HEK293 (cell line): ENCODE measurements at regions not wholly inside any gene's neighbourhood (a gene's known extent, or its start where the extent isn't known, plus 50 kb on each side); places are given as distances from the start of the nearest gene placed in this dataset.

Experiments used
- CTCF ChIA-PET: fragments of 350-600 bp; formaldehyde crosslinking; extraction: SDS; loops from one replicate; lab custom pipeline; 2021; ENCODE audit warnings: antibody characterized with exemption; lab: Yijun Ruan, JAX
- POLR2A ChIA-PET: fragments of 300-600 bp; formaldehyde crosslinking; extraction: SDS; loops from one replicate; lab custom pipeline; 2020; ENCODE audit warnings: antibody characterized with exemption, inconsistent platforms; lab: Yijun Ruan, JAX
- H3K27ac ChIP-seq: fragments of 200-500 bp; sonication (Bioruptor generic); 2 replicates; pipeline ENCODE4 v1.5.1; 2014; ENCODE audit warnings: low read depth, low read length, control low read depth, inconsistent platforms; ENCODE audit errors: extremely low read depth
- H3K36me3 ChIP-seq, 2 experiments: fragments of 200-500 bp in 1 of 2; sonication (Bioruptor generic) in 1 of 2; 1 replicate in 1 of 2; 2 replicates in 1 of 2; pipeline ENCODE4 v1.5.1; 2014 to 2017; ENCODE audit warnings: inconsistent platforms in 2 of 2, low read length in 2 of 2; ENCODE audit not compliant: control insufficient read depth in 2 of 2, insufficient read depth in 1 of 2
- H3K4me1 ChIP-seq: fragments of 200-500 bp; sonication (Bioruptor generic); 2 replicates; pipeline ENCODE4 v1.5.1; 2014; ENCODE audit warnings: mild to moderate bottlenecking, low read length, inconsistent platforms; ENCODE audit not compliant: control insufficient read depth, insufficient read depth
- H3K4me3 ChIP-seq: 2 replicates; pipeline ENCODE4 v1.5.1; 2011; ENCODE audit warnings: low read depth, mild to moderate bottlenecking, control low read depth, low read length, moderate library complexity
- H3K9me3 ChIP-seq: fragments of 200-500 bp; sonication (Bioruptor generic); 2 replicates; pipeline ENCODE4 v1.5.1; 2014; ENCODE audit warnings: low read depth, low read length, inconsistent platforms; ENCODE audit not compliant: control insufficient read depth, insufficient read depth
- GLIS2 ChIP-seq: fragments of 450-650 bp; formaldehyde crosslinking; IDR thresholded peaks from 2 replicates; pipeline ENCODE4 v1.5.1; 2016; ENCODE audit warnings: missing biosample characterization, missing genetic modification characterization
- REST ChIP-seq: fragments of 450-650 bp; formaldehyde crosslinking; IDR thresholded peaks from 2 replicates; pipeline ENCODE4 v1.5.1; 2016; ENCODE audit warnings: missing biosample characterization, missing genetic modification characterization
- SP2 ChIP-seq: fragments of 450-650 bp; formaldehyde crosslinking; IDR thresholded peaks from 2 replicates; pipeline ENCODE4 v1.5.1; 2016; ENCODE audit warnings: missing biosample characterization, missing genetic modification characterization
- ZBTB11 ChIP-seq: fragments of 450-650 bp; formaldehyde crosslinking; conservative IDR thresholded peaks from 2 replicates; pipeline ENCODE4 v1.5.1; 2016; ENCODE audit warnings: low read depth, missing biosample characterization, missing genetic modification characterization
- ZBTB6 ChIP-seq: fragments of 450-650 bp; formaldehyde crosslinking; IDR thresholded peaks from 2 replicates; pipeline ENCODE4 v1.5.1; 2017; ENCODE audit warnings: missing biosample characterization, missing genetic modification characterization
- ZNF155 ChIP-seq: fragments of 450-650 bp; formaldehyde crosslinking; IDR thresholded peaks from 2 replicates; pipeline ENCODE4 v1.5.1; 2016; ENCODE audit warnings: missing biosample characterization, missing genetic modification characterization
- ZNF157 ChIP-seq: fragments of 450-650 bp; formaldehyde crosslinking; IDR thresholded peaks from 2 replicates; pipeline ENCODE4 v1.5.1; 2016; ENCODE audit warnings: missing biosample characterization, missing genetic modification characterization
- ZNF433 ChIP-seq: fragments of 450-650 bp; formaldehyde crosslinking; IDR thresholded peaks from 2 replicates; pipeline ENCODE4 v1.5.1; 2016; ENCODE audit warnings: missing biosample characterization, missing genetic modification characterization, low read depth
- ZNF549 ChIP-seq: fragments of 450-650 bp; IDR thresholded peaks from 2 replicates; pipeline ENCODE4 v1.5.1; 2018; ENCODE audit warnings: missing biosample characterization, missing genetic modification characterization, mild to moderate bottlenecking, inconsistent platforms, moderate library complexity
- ZNF624 ChIP-seq: fragments of 450-650 bp; formaldehyde crosslinking; IDR thresholded peaks from 2 replicates; pipeline ENCODE4 v1.5.1; 2017; ENCODE audit warnings: missing biosample characterization, missing genetic modification characterization
- ZNF704 ChIP-seq: fragments of 450-650 bp; formaldehyde crosslinking; IDR thresholded peaks from 2 replicates; pipeline ENCODE4 v1.5.1; 2016; ENCODE audit warnings: missing biosample characterization, missing genetic modification characterization
- ZNF768 ChIP-seq: fragments of 450-650 bp; formaldehyde crosslinking; IDR thresholded peaks from 2 replicates; pipeline ENCODE4 v1.5.1; 2018; ENCODE audit warnings: missing biosample characterization, mild to moderate bottlenecking, missing genetic modification characterization
- ZSCAN18 ChIP-seq: fragments of 450-650 bp; formaldehyde crosslinking; IDR thresholded peaks from 2 replicates; pipeline ENCODE4 v1.5.1; 2016; ENCODE audit warnings: missing biosample characterization, missing genetic modification characterization
- ZSCAN30 ChIP-seq: fragments of 450-650 bp; IDR thresholded peaks from 2 replicates; pipeline ENCODE4 v1.5.1; 2018; ENCODE audit warnings: missing biosample characterization, mild to moderate bottlenecking, missing genetic modification characterization, moderate library complexity

GRCh38 chr9:68626526-68626925 is 78.5 kb upstream of the PIP5K1B start:
- H3K36me3 ChIP-seq: no peaks in the 10 kb centered on the region
- H3K4me1 ChIP-seq: no peaks in the 10 kb centered on the region
- H3K9me3 ChIP-seq: no peaks in the 10 kb centered on the region
- no peak overlapping the region for H3K27ac ChIP-seq
- no peak overlapping the region for H3K4me3 ChIP-seq
- CTCF ChIA-PET: interaction anchor here (0.7 kb wide), 1 partner anchor 58 kb away, joined by 3 read pairs; no protein-coding TSS in a partner anchor
- no peak for TF ChIP-seq GLIS2 (tag by site-specific recombination)
- no peak for TF ChIP-seq ZNF155 (tag by site-specific recombination)
- no peak for TF ChIP-seq ZNF157 (tag by site-specific recombination)
- TF ChIP-seq ZBTB11 (tag by site-specific recombination): no peak
- no peak for TF ChIP-seq ZSCAN18 (tag by site-specific recombination)
- no peak for TF ChIP-seq ZNF624 (tag by site-specific recombination)
- TF ChIP-seq ZNF704 (tag by site-specific recombination): no peak
- POLR2A ChIA-PET: no interaction called here

- CTCF ChIA-PET: no interaction called here
- Histone ChIP-seq H3K4me1 (no peaks in the 10 kb centered on the region), H3K9me3 (no peaks in the 10 kb centered on the region), H3K27ac (no peak overlapping the region), H3K4me3 (no peak overlapping the region), H3K36me3 (no peaks in the 10 kb centered on the region)
- POLR2A ChIA-PET: no interaction called here
- TF ChIP-seq SP2 (no peak), ZBTB6 (tag by site-specific recombination) (no peak), REST (tag by site-specific recombination) (no peak), ZNF549 (tag by site-specific recombination) (no peak), ZNF433 (no peak), GLIS2 (tag by site-specific recombination) (no peak), ZSCAN30 (tag by site-specific recombination) (no peak), ZNF768 (tag by site-specific recombination) (peak; percentile 34; the same call in 1 of the 2 replicates)
Measured at GRCh38 chr9:68627104-68627503, 77.9 kb upstream of the PIP5K1B start.
